Smooth muscle cell (in vitro differentiated cells): ENCODE measurements at regions not wholly inside any gene's neighbourhood (a gene's known extent, or its start where the extent isn't known, plus 50 kb on each side); places are given as distances from the start of the nearest gene placed in this dataset.
A peak's percentile ranks its signal among the peaks of the same experiment; 100 is the strongest.

Experiments used
- DNase-seq: peaks from one replicate; lab custom pipeline; 2025; ENCODE audit not compliant: unreplicated experiment; lab: John Stamatoyannopoulos, UW
- H2AFZ ChIP-seq: fragments of 200-600 bp; sonication (generic); 2 replicates; pipeline ENCODE4 v1.6.0; 2016; ENCODE audit warnings: antibody characterized with exemption, low read depth, mild to moderate bottlenecking
- H3F3A ChIP-seq: fragments of 200-600 bp; sonication (generic); 2 replicates; pipeline ENCODE4 v1.6.0; 2017; ENCODE audit warnings: antibody characterized with exemption, low read depth
- H3K27ac ChIP-seq: fragments of 200-600 bp; sonication (generic); 2 replicates; pipeline ENCODE4 v1.5.1; 2016; ENCODE audit warnings: low read depth, mild to moderate bottlenecking
- H3K27me3 ChIP-seq: fragments of 200-600 bp; sonication (generic); 2 replicates; pipeline ENCODE4 v1.6.1; 2016; ENCODE audit warnings: low read depth, mild to moderate bottlenecking
- H3K36me3 ChIP-seq: fragments of 200-600 bp; sonication (generic); 2 replicates; pipeline ENCODE4 v1.5.1; 2016; ENCODE audit warnings: low read depth
- H3K4me1 ChIP-seq: fragments of 200-600 bp; sonication (generic); 2 replicates; pipeline ENCODE4 v1.5.1; 2016; ENCODE audit warnings: low read depth
- H3K4me2 ChIP-seq: fragments of 200-600 bp; sonication (generic); 2 replicates; pipeline ENCODE4 v1.6.0; 2016; ENCODE audit warnings: mild to moderate bottlenecking
- H3K4me3 ChIP-seq: fragments of 200-600 bp; sonication (generic); 2 replicates; pipeline ENCODE4 v1.5.1; 2016; ENCODE audit warnings: mild to moderate bottlenecking
- H3K79me2 ChIP-seq: fragments of 200-600 bp; sonication (generic); 2 replicates; pipeline ENCODE4 v1.6.0; 2016; ENCODE audit warnings: low read depth, mild to moderate bottlenecking
- H3K9ac ChIP-seq: fragments of 200-600 bp; sonication (generic); 2 replicates; pipeline ENCODE4 v1.6.0; 2016; ENCODE audit warnings: low read depth
- H3K9me3 ChIP-seq: fragments of 200-600 bp; sonication (generic); replicated peaks from 2 replicates; pipeline ENCODE4 v1.5.1; 2016; ENCODE audit warnings: low read depth
- H4K20me1 ChIP-seq: fragments of 200-600 bp; sonication (generic); 2 replicates; pipeline ENCODE4 v1.6.0; 2016; ENCODE audit warnings: low read depth
- CTCF ChIP-seq: fragments of 200-600 bp; sonication (generic); IDR thresholded peaks from 2 replicates; pipeline ENCODE4 v1.5.1; 2017; ENCODE audit warnings: borderline replicate concordance, mild to moderate bottlenecking, antibody characterized with exemption; ENCODE audit not compliant: insufficient read depth, poor library complexity, severe bottlenecking
- WGBS: methylation state at CpG from one replicate; pipeline ENCODE4 v1.1.7; 2016; ENCODE audit warnings: low lambda C conversion rate; 5-methylcytosine and 5-hydroxymethylcytosine counted together

GRCh38 chr6:94095961-94096360 lies 676.6 kb upstream of the EPHA7 start:
- DNase-seq: no peak
- H3K4me2 ChIP-seq: no peak overlapping the region
- H3K4me3 ChIP-seq: no peak overlapping the region
- H2AFZ ChIP-seq: no peak overlapping the region
- H3K36me3 ChIP-seq: no peaks in the 10 kb centered on the region
- no peaks in the 10 kb centered on the region for H3K4me1 ChIP-seq
- H3K9ac ChIP-seq: no peak overlapping the region
- WGBS: 0% methylated on average over 1 of the region's 1 CpG
- no peaks in the 10 kb centered on the region for H3K27me3 ChIP-seq
- TF ChIP-seq CTCF: no peak
- H3K79me2 ChIP-seq: no peaks in the 10 kb centered on the region
- no peak overlapping the region for H3K27ac ChIP-seq
- H3K9me3 ChIP-seq: no peaks in the 10 kb centered on the region
- no peaks in the 10 kb centered on the region for H4K20me1 ChIP-seq
- H3F3A ChIP-seq: no peaks in the 10 kb centered on the region

- Histone ChIP-seq H3K4me2 (no peak overlapping the region), H2AFZ (no peak overlapping the region), H3K4me3 (no peak overlapping the region), H3K79me2 (no peaks in the 10 kb centered on the region), H3K27me3 (no peaks in the 10 kb centered on the region), H3F3A (no peaks in the 10 kb centered on the region), H3K36me3 (no peaks in the 10 kb centered on the region), H3K9me3 (no peaks in the 10 kb centered on the region), H4K20me1 (no peaks in the 10 kb centered on the region), H3K27ac (no peak overlapping the region), H3K9ac (no peak overlapping the region), H3K4me1 (no peaks in the 10 kb centered on the region)
- WGBS: 47% methylated on average over 4 of the region's 4 CpGs
- no peak for DNase-seq
- no peak for TF ChIP-seq CTCF
Measured at GRCh38 chr6:94089941-94090340, 670.6 kb upstream of the EPHA7 start.

GRCh38 chr6:94088870-94089269 lies 669.5 kb upstream of the EPHA7 start:
- TF ChIP-seq CTCF: no peak
- Histone ChIP-seq H3K4me2 (no peak overlapping the region), H4K20me1 (no peaks in the 10 kb centered on the region), H3K4me3 (no peak overlapping the region), H3K36me3 (no peaks in the 10 kb centered on the region), H3F3A (no peaks in the 10 kb centered on the region), H3K79me2 (no peaks in the 10 kb centered on the region), H3K9me3 (no peaks in the 10 kb centered on the region), H3K27me3 (no peaks in the 10 kb centered on the region), H2AFZ (no peak overlapping the region), H3K9ac (no peak overlapping the region), H3K27ac (no peak overlapping the region), H3K4me1 (no peaks in the 10 kb centered on the region)
- no peak for DNase-seq

- H3K27me3 ChIP-seq: no peaks in the 10 kb centered on the region
- no peaks in the 10 kb centered on the region for H3F3A ChIP-seq
- no peak overlapping the region for H3K27ac ChIP-seq
- H3K9ac ChIP-seq: no peak overlapping the region
- peaks cover 20% of the 10 kb centered on the region for H3K4me1 ChIP-seq
- H3K9me3 ChIP-seq: no peaks in the 10 kb centered on the region
- DNase-seq: no peak
- H3K36me3 ChIP-seq: no peaks in the 10 kb centered on the region
- no peak for TF ChIP-seq CTCF
- H2AFZ ChIP-seq: peak overlapping the region; percentile 26
- H3K79me2 ChIP-seq: no peaks in the 10 kb centered on the region
- no peaks in the 10 kb centered on the region for H4K20me1 ChIP-seq
- 57% methylated on average over 3 of the region's 3 CpGs for WGBS
- no peak overlapping the region for H3K4me2 ChIP-seq
- H3K4me3 ChIP-seq: no peak overlapping the region
Measured at GRCh38 chr6:94074764-94075163, 655.4 kb upstream of the EPHA7 start.
